H1 (cell line): ENCODE measurements at regions not wholly inside any gene's neighbourhood (a gene's known extent, or its start where the extent isn't known, plus 50 kb on each side); places are given as distances from the start of the nearest gene placed in this dataset.

Experiments
- ATF3 ChIP-seq: IDR thresholded peaks from 2 replicates; pipeline ENCODE4 v1.6.1; 2011; ENCODE audit warnings: low read depth, mild to moderate bottlenecking, low read length; ENCODE audit not compliant: insufficient read depth
- GTF2F1 ChIP-seq: IDR thresholded peaks from 2 replicates; pipeline ENCODE4 v1.6.1; 2012; ENCODE audit warnings: low read depth, low read length, improper control_type of control experiment, borderline replicate concordance
- SP1 ChIP-seq: IDR thresholded peaks from 2 replicates; pipeline ENCODE4 v1.6.1; 2011; ENCODE audit warnings: low read depth, low read length
- TAF7 ChIP-seq: optimal IDR thresholded peaks from 2 replicates; pipeline ENCODE3; 2011; ENCODE audit warnings: low read depth, mild to moderate bottlenecking, inconsistent platforms, low read length, moderate library complexity, borderline replicate concordance

- no peak for TF ChIP-seq SP1
- no peak for TF ChIP-seq TAF7
- no peak for TF ChIP-seq ATF3
- no peak for TF ChIP-seq GTF2F1
These were observed 186.3 kb upstream of the GPR149 start (continued) for GRCh38 chr3:154616298-154616697.
